H1 (cell line): ENCODE measurements at regions not wholly inside any gene's neighbourhood (a gene's known extent, or its start where the extent isn't known, plus 50 kb on each side); places are given as distances from the start of the nearest gene placed in this dataset.

Source experiments
- CTCF ChIA-PET: fragments of 300-600 bp; sonication (Branson Sonifier 250); formaldehyde crosslinking; loops from one replicate; lab custom pipeline; 2021; ENCODE audit not compliant: partially characterized antibody; lab: Charles Lee
- POLR2A ChIA-PET: fragments of 300-600 bp; sonication (Branson Sonifier 250); formaldehyde crosslinking; loops from one replicate; lab custom pipeline; 2021; ENCODE audit warnings: inconsistent platforms; ENCODE audit not compliant: partially characterized antibody; lab: Charles Lee
- DNase-seq, 2 experiments: peaks; one replicate each; pipeline versions ENCODE4 v3.0.0 to v3.0.0-alpha.2; 2010 to 2022; ENCODE audit warnings: low spot score in 2 of 2, low read depth in 1 of 2, mixed read lengths in 1 of 2
- FAIRE-seq: peaks from 2 replicates; lab custom pipeline; 2011; peaks lifted over from hg19 to GRCh38; lab: Jason Lieb, UNC
- H2AFZ ChIP-seq: 2 replicates; pipeline ENCODE4 v1.8.1; 2012; ENCODE audit warnings: low read length, inconsistent platforms
- H2AK5ac ChIP-seq: 2 replicates; pipeline ENCODE4 v1.6.1; 2013; ENCODE audit warnings: low read depth, low read length
- H2BK120ac ChIP-seq: replicated peaks from 2 replicates; pipeline ENCODE3; 2013; ENCODE audit warnings: low read depth, low read length, inconsistent platforms
- H2BK12ac ChIP-seq: 2 replicates; pipeline ENCODE4 v1.6.1; 2013; ENCODE audit warnings: low read depth, low read length
- H2BK15ac ChIP-seq: 2 replicates; pipeline ENCODE4 v1.6.1; 2013; ENCODE audit warnings: low read length
- H2BK20ac ChIP-seq: 2 replicates; pipeline ENCODE4 v1.6.1; 2013; ENCODE audit warnings: low read length
- H2BK5ac ChIP-seq: 2 replicates; pipeline ENCODE4 v1.6.1; 2013; ENCODE audit warnings: low read depth, low read length
- H3K14ac ChIP-seq: 2 replicates; pipeline ENCODE4 v1.6.1; 2013; ENCODE audit warnings: inconsistent platforms; ENCODE audit not compliant: insufficient read length
- H3K18ac ChIP-seq: 2 replicates; pipeline ENCODE4 v1.6.1; 2013; ENCODE audit warnings: low read length; ENCODE audit errors: extremely low read depth
- H3K23ac ChIP-seq: 2 replicates; pipeline ENCODE4 v1.6.1; 2013; ENCODE audit warnings: inconsistent platforms; ENCODE audit not compliant: insufficient read length
- H3K23me2 ChIP-seq: 2 replicates; pipeline ENCODE4 v1.6.1; 2013; ENCODE audit warnings: low read depth, low read length
- H3K27ac ChIP-seq: 2 replicates; pipeline ENCODE4 v1.6.1; 2011; ENCODE audit warnings: low read depth, low read length, inconsistent platforms
- H3K27me3 ChIP-seq, 4 experiments: replicated peaks in 1 of 4; 1 replicate in 1 of 4; 2 replicates in 3 of 4; pipeline versions ENCODE4 v1.6.1 to v1.8.1; 2011 to 2013; ENCODE audit warnings: low read length in 3 of 4, mild to moderate bottlenecking in 3 of 4, inconsistent platforms in 2 of 4, mixed read lengths in 2 of 4, moderate library complexity in 1 of 4; ENCODE audit not compliant: control insufficient read depth in 3 of 4, insufficient read depth in 3 of 4; ENCODE audit errors: extremely low read depth in 1 of 4
- H3K36me3 ChIP-seq, 4 experiments: 2 replicates each; pipeline versions ENCODE4 v1.6.1 to v1.8.1; 2011 to 2013; ENCODE audit warnings: mild to moderate bottlenecking in 4 of 4, low read length in 3 of 4, moderate library complexity in 2 of 4, control low read depth in 1 of 4, inconsistent platforms in 1 of 4; ENCODE audit not compliant: insufficient read depth in 4 of 4, control insufficient read depth in 2 of 4
- H3K4ac ChIP-seq: replicated peaks from 2 replicates; pipeline ENCODE3; 2013; ENCODE audit warnings: low read length, low read depth, mixed read lengths, inconsistent platforms; ENCODE audit not compliant: insufficient read length
- H3K4me1 ChIP-seq, 4 experiments: replicated peaks in 1 of 4; 1 replicate in 1 of 4; 2 replicates in 3 of 4; pipeline versions ENCODE4 v1.6.1 to v1.8.1; 2011 to 2013; ENCODE audit warnings: low read length in 3 of 4, inconsistent platforms in 2 of 4, mixed read lengths in 1 of 4; ENCODE audit not compliant: insufficient read depth in 4 of 4, control insufficient read depth in 3 of 4
- H3K4me2 ChIP-seq, 2 experiments: 2 replicates each; pipeline versions ENCODE4 v1.6.1 to v1.8.1; 2011 to 2013; ENCODE audit warnings: low read depth in 2 of 2, low read length in 2 of 2, control low read depth in 1 of 2, inconsistent platforms in 1 of 2, mild to moderate bottlenecking in 1 of 2; ENCODE audit not compliant: insufficient read depth in 1 of 2
- H3K4me3 ChIP-seq, 4 experiments: fragments of 200-600, 300-600 bp in 1 of 4; sonication (generic), shearing (Covaris generic), sonication (Bioruptor Twin) in 1 of 4; 2 replicates each; pipeline versions ENCODE4 v1.5.1 to v1.8.1; 2011 to 2016; ENCODE audit warnings: low read length in 4 of 4, low read depth in 3 of 4, control low read depth in 2 of 4, inconsistent platforms in 2 of 4, mild to moderate bottlenecking in 2 of 4, mixed read lengths in 1 of 4, moderate library complexity in 1 of 4; ENCODE audit not compliant: insufficient read depth in 2 of 4; ENCODE audit errors: extremely low read depth in 1 of 4
- H3K56ac ChIP-seq: replicated peaks from 2 replicates; pipeline ENCODE3; 2013; ENCODE audit warnings: low read depth, mild to moderate bottlenecking, mixed read lengths, low read length, inconsistent platforms; ENCODE audit not compliant: insufficient read length
- H3K79me1 ChIP-seq: 2 replicates; pipeline ENCODE4 v1.6.1; 2013; ENCODE audit warnings: low read depth, low read length, control low read depth
- H3K79me2 ChIP-seq, 2 experiments: 2 replicates each; pipeline versions ENCODE4 v1.6.1 to v1.8.1; 2012 to 2013; ENCODE audit warnings: low read length in 2 of 2, mild to moderate bottlenecking in 2 of 2, inconsistent platforms in 1 of 2; ENCODE audit not compliant: insufficient read depth in 2 of 2, control insufficient read depth in 1 of 2
- H3K9ac ChIP-seq, 4 experiments: replicated peaks in 1 of 4; 1 replicate in 1 of 4; 2 replicates in 3 of 4; pipeline versions ENCODE4 v1.6.1 to v1.8.1; 2011 to 2013; ENCODE audit warnings: low read depth in 3 of 4, low read length in 3 of 4, control low read depth in 2 of 4, mild to moderate bottlenecking in 2 of 4, moderate library complexity in 2 of 4, inconsistent platforms in 1 of 4; ENCODE audit errors: extremely low read depth in 1 of 4
- H3K9me3 ChIP-seq, 2 experiments: 2 replicates each; pipeline versions ENCODE4 v1.6.1 to v1.8.1; 2012 to 2013; ENCODE audit warnings: mild to moderate bottlenecking in 2 of 2, moderate library complexity in 2 of 2, control low read depth in 1 of 2, inconsistent platforms in 1 of 2, low read depth in 1 of 2, low read length in 1 of 2, mixed read lengths in 1 of 2; ENCODE audit not compliant: insufficient read depth in 2 of 2
- H4K20me1 ChIP-seq, 2 experiments: replicated peaks in 1 of 2; 2 replicates each; pipeline versions ENCODE3 to v1.8.1; 2011 to 2013; ENCODE audit warnings: inconsistent platforms in 2 of 2, low read length in 2 of 2, mild to moderate bottlenecking in 1 of 2; ENCODE audit not compliant: insufficient read depth in 2 of 2, control insufficient read depth in 1 of 2
- H4K5ac ChIP-seq: 2 replicates; pipeline ENCODE4 v1.6.1; 2013; ENCODE audit warnings: low read length, low read depth, mixed read lengths, inconsistent platforms; ENCODE audit not compliant: insufficient read length
- H4K8ac ChIP-seq: 2 replicates; pipeline ENCODE4 v1.8.0; 2013; ENCODE audit warnings: mild to moderate bottlenecking, moderate library complexity, low read length, inconsistent platforms; ENCODE audit not compliant: insufficient read depth; ENCODE audit errors: extremely low read depth
- H4K91ac ChIP-seq: replicated peaks from 2 replicates; pipeline ENCODE3; 2013; ENCODE audit warnings: low read length, mixed read lengths, inconsistent platforms; ENCODE audit not compliant: insufficient read length
- WGBS, 2 experiments: shearing (Covaris generic) in 1 of 2; methylation state at CpG; one replicate each; pipeline versions ENCODE4 v1.1.6 to v1.1.7; 2013 to 2015; ENCODE audit warnings: low lambda C conversion rate in 2 of 2, mixed read lengths in 2 of 2, inconsistent platforms in 1 of 2, low coverage in 1 of 2, missing lambda C conversion rate in 1 of 2; ENCODE audit not compliant: insufficient replicate concordance in 2 of 2, insufficient coverage in 1 of 2, insufficient read length in 1 of 2; ENCODE audit errors: extremely low coverage in 1 of 2, missing lambda C conversion rate in 1 of 2; 5-methylcytosine and 5-hydroxymethylcytosine counted together
- TF ChIP-seq, protein P1 (sequence below): fragments of 300-600 bp; sonication (generic); IDR thresholded peaks from 2 replicates; pipeline ENCODE4 v1.7.1; 2012; ENCODE audit warnings: low read length, moderate library complexity, mild to moderate bottlenecking, inconsistent platforms; ENCODE audit not compliant: insufficient replicate concordance

DNA sequence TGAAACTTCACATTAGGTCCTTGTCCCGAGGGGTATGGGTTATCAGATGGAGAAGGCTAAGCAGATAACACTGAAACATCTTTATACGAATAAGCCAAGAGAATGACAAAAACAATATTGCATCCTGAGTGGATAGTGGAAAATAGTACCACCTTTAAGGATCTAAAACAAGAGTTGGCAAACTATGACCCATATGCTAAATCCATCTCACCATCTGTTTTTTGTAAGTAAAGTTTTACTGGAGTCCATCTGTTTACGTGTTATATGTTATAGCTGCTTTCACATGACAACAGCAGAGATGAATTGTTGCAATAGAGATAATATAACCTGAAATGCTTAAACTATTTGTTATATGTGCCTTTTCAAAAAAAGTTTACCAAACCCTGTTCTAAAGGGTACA is 76.1 kb upstream of the TRDN start:
- no peak for FAIRE-seq
- WGBS, 2 experiments = 89% methylated on average over 3 of the region's 3 CpGs; no CpG with 5 or more reads in 1 of the 2 experiments
- CTCF ChIA-PET = interaction anchor here (1.2 to 4.7 kb wide), 4 partner anchors 9 to 298 kb away, joined by 3 to 56 read pairs (median 4); no protein-coding TSS in a partner anchor
- TF ChIP-seq, protein P1, sequence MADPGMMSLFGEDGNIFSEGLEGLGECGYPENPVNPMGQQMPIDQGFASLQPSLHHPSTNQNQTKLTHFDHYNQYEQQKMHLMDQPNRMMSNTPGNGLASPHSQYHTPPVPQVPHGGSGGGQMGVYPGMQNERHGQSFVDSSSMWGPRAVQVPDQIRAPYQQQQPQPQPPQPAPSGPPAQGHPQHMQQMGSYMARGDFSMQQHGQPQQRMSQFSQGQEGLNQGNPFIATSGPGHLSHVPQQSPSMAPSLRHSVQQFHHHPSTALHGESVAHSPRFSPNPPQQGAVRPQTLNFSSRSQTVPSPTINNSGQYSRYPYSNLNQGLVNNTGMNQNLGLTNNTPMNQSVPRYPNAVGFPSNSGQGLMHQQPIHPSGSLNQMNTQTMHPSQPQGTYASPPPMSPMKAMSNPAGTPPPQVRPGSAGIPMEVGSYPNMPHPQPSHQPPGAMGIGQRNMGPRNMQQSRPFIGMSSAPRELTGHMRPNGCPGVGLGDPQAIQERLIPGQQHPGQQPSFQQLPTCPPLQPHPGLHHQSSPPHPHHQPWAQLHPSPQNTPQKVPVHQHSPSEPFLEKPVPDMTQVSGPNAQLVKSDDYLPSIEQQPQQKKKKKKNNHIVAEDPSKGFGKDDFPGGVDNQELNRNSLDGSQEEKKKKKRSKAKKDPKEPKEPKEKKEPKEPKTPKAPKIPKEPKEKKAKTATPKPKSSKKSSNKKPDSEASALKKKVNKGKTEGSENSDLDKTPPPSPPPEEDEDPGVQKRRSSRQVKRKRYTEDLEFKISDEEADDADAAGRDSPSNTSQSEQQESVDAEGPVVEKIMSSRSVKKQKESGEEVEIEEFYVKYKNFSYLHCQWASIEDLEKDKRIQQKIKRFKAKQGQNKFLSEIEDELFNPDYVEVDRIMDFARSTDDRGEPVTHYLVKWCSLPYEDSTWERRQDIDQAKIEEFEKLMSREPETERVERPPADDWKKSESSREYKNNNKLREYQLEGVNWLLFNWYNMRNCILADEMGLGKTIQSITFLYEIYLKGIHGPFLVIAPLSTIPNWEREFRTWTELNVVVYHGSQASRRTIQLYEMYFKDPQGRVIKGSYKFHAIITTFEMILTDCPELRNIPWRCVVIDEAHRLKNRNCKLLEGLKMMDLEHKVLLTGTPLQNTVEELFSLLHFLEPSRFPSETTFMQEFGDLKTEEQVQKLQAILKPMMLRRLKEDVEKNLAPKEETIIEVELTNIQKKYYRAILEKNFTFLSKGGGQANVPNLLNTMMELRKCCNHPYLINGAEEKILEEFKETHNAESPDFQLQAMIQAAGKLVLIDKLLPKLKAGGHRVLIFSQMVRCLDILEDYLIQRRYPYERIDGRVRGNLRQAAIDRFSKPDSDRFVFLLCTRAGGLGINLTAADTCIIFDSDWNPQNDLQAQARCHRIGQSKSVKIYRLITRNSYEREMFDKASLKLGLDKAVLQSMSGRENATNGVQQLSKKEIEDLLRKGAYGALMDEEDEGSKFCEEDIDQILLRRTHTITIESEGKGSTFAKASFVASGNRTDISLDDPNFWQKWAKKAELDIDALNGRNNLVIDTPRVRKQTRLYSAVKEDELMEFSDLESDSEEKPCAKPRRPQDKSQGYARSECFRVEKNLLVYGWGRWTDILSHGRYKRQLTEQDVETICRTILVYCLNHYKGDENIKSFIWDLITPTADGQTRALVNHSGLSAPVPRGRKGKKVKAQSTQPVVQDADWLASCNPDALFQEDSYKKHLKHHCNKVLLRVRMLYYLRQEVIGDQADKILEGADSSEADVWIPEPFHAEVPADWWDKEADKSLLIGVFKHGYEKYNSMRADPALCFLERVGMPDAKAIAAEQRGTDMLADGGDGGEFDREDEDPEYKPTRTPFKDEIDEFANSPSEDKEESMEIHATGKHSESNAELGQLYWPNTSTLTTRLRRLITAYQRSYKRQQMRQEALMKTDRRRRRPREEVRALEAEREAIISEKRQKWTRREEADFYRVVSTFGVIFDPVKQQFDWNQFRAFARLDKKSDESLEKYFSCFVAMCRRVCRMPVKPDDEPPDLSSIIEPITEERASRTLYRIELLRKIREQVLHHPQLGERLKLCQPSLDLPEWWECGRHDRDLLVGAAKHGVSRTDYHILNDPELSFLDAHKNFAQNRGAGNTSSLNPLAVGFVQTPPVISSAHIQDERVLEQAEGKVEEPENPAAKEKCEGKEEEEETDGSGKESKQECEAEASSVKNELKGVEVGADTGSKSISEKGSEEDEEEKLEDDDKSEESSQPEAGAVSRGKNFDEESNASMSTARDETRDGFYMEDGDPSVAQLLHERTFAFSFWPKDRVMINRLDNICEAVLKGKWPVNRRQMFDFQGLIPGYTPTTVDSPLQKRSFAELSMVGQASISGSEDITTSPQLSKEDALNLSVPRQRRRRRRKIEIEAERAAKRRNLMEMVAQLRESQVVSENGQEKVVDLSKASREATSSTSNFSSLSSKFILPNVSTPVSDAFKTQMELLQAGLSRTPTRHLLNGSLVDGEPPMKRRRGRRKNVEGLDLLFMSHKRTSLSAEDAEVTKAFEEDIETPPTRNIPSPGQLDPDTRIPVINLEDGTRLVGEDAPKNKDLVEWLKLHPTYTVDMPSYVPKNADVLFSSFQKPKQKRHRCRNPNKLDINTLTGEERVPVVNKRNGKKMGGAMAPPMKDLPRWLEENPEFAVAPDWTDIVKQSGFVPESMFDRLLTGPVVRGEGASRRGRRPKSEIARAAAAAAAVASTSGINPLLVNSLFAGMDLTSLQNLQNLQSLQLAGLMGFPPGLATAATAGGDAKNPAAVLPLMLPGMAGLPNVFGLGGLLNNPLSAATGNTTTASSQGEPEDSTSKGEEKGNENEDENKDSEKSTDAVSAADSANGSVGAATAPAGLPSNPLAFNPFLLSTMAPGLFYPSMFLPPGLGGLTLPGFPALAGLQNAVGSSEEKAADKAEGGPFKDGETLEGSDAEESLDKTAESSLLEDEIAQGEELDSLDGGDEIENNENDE = no peak

More for the DNA sequence above, 76.1 kb upstream of the TRDN start:
- Histone ChIP-seq H2AK5ac (no peak overlapping the region), H4K20me1 (no peaks in the 10 kb centered on the region), H3K4me3 (no peak overlapping the region), H2BK15ac (no peak overlapping the region), H3K9ac (no peak overlapping the region), H3K9me3 (no peaks in the 10 kb centered on the region), H3K56ac (no peak overlapping the region), H3K4me1 (no peaks in the 10 kb centered on the region), H3K23me2 (no peaks in the 10 kb centered on the region), H2BK12ac (no peak overlapping the region), H4K8ac (no peak overlapping the region), H3K14ac (no peak overlapping the region), H3K4ac (no peak overlapping the region), H4K91ac (no peak overlapping the region), H3K4me2 (no peak overlapping the region), H3K79me2 (no peaks in the 10 kb centered on the region), H3K79me1 (no peaks in the 10 kb centered on the region), H2AFZ (no peak overlapping the region), H3K23ac (no peak overlapping the region), H3K27ac (no peak overlapping the region), H3K36me3 (no peaks in the 10 kb centered on the region), H2BK5ac (no peak overlapping the region), H3K18ac (no peak overlapping the region), H4K5ac (no peak overlapping the region), H2BK120ac (no peak overlapping the region), H2BK20ac (no peak overlapping the region), H3K27me3 (no peaks in the 10 kb centered on the region)
- POLR2A ChIA-PET = no interaction called here
- no peak for DNase-seq
